Anterior cingulate cortex (tissue), 58 donors: ENCODE measurements at regions not wholly inside any gene's neighbourhood (a gene's known extent, or its start where the extent isn't known, plus 50 kb on each side); places are given as distances from the start of the nearest gene placed in this dataset.
A peak's percentile ranks its signal among the peaks of the same experiment; 100 is the strongest.
"Not testable (repeated sequence)": the region's sequence is repeated elsewhere in the genome, so short reads cannot be mapped to it uniquely, and the experiment has no call there.

Experiments used
- DNase-seq, 58 donors: peaks; one replicate each; lab custom pipeline; 2025; lab: John Stamatoyannopoulos, UW

- DNase-seq = peak in 2 of 58 donors; percentile 8 to 18
Measured at GRCh38 chrX:39675619-39676018, 422.1 kb downstream of the BCOR start.

GRCh38 chrX:39676434-39676833 lies 421.3 kb downstream of the BCOR start:
- peak in 1 of 58 donors; percentile 39 for DNase-seq

GRCh38 chrX:39677585-39677977 lies 420.2 kb downstream of the BCOR start:
- DNase-seq = no peak

- peak in 53 of 58 donors; percentile 3 to 91 (median 59) for DNase-seq
Measured at GRCh38 chrX:39677978-39678791, 419.6 kb downstream of the BCOR start.

GRCh38 chrX:39678914-39679313 lies 418.8 kb downstream of the BCOR start:
- DNase-seq = peak in 14 of 58 donors; percentile 6 to 54 (median 22)

GRCh38 chrX:39679497-39680157 lies 418.1 kb downstream of the BCOR start:
- no peak for DNase-seq

GRCh38 chrX:39681885-39682284 lies 415.9 kb downstream of the BCOR start:
- no peak for DNase-seq

GRCh38 chrX:39682778-39683177 lies 415.0 kb downstream of the BCOR start:
- no peak for DNase-seq

GRCh38 chrX:39688219-39688575 lies 409.6 kb downstream of the BCOR start:
- no peak for DNase-seq

- DNase-seq = peak in 47 of 58 donors; percentile 2 to 79 (median 48)
Measured at GRCh38 chrX:39688576-39689375, 409.0 kb downstream of the BCOR start.

GRCh38 chrX:39689376-39690104 lies 408.2 kb downstream of the BCOR start:
- peak in 7 of 58 donors; percentile 1 to 40 (median 27) for DNase-seq

GRCh38 chrX:39690541-39691415 lies 407.0 kb downstream of the BCOR start:
- DNase-seq = no peak

GRCh38 chrX:39691724-39692123 lies 406.0 kb downstream of the BCOR start:
- no peak for DNase-seq

- DNase-seq = peak in 1 of 58 donors; percentile 5
Measured at GRCh38 chrX:39692796-39693195, 405.0 kb downstream of the BCOR start.

GRCh38 chrX:39693298-39693697 lies 404.5 kb downstream of the BCOR start:
- no peak for DNase-seq

GRCh38 chrX:39702636-39703035 lies 395.1 kb downstream of the BCOR start:
- DNase-seq = not testable (repeated sequence)

- DNase-seq = no peak
Measured at GRCh38 chrX:39703307-39703706, 394.5 kb downstream of the BCOR start.

- no peak for DNase-seq
Measured at GRCh38 chrX:39704590-39704989, 393.2 kb downstream of the BCOR start.

- DNase-seq = peak in 8 of 58 donors; percentile 3 to 24 (median 6)
Measured at GRCh38 chrX:39705290-39705689, 392.5 kb downstream of the BCOR start.
